ENCODE measurements at regions not wholly inside any gene's neighbourhood (a gene's known extent, or its start where the extent isn't known, plus 50 kb on each side); places are given as distances from the start of the nearest gene placed in this dataset.

GRCh38 chr17:73799781-73800627 is 155.8 kb upstream of the SDK2 start:
- no peak for TF ChIP-seq CTCF (conservative IDR thresholded peaks at IDR 0.05; ENCODE audit: low read depth)
- ChIA-PET POLR2A (ENCODE audit: low non-redundant PET) (no interaction called here), CTCF (no interaction called here)
- peak; percentile 80 for DNase-seq (ENCODE audit: low spot score)
- H3K27ac ChIP-seq, result peak overlapping the region; percentile 94

- H3K27ac ChIP-seq, result peak overlapping the region; percentile 94
- POLR2A ChIA-PET (ENCODE audit: low non-redundant PET), result no interaction called here
- TF ChIP-seq CTCF (conservative IDR thresholded peaks at IDR 0.05; ENCODE audit: low read depth), result no peak
- no peak for DNase-seq (ENCODE audit: low spot score)
- CTCF ChIA-PET, result no interaction called here
Measured at GRCh38 chr17:73800893-73801292, 156.6 kb upstream of the SDK2 start.

DNA sequence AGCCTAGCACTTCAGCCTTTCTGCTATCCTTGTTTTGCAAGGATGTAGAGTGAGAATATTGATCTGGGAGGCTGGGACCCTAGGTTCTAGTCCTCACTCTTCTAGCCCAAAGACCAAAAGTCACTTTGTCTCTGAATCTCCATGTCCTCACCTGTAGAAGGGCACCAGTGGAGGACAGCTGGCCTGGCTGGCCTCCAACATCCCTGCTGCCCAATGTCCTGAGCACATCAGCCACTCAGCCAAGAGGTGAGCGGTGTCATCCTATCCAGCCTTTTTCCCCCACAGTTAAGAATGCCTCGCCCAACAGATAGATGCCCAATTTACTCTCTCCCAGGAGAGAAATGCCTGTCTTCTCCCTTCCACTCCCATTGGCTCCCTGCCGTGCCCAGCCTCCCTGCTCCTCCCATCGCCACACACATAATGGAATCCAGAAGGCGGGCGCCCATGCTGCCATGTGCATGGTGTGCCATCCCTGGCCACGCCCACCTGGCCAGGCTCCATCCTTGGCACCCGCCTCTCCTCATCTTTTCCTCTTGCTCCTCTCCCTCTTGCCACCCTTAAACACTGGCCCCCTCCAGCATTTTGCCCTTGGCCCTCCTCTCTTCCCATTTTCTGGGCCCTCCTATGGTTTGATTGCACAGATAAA is 157.3 kb upstream of the SDK2 start:
- ChIA-PET POLR2A (ENCODE audit: low non-redundant PET) (no interaction called here), CTCF (no interaction called here)
- peak overlapping the region; percentile 94 for H3K27ac ChIP-seq
- no peak for TF ChIP-seq CTCF (conservative IDR thresholded peaks at IDR 0.05; ENCODE audit: low read depth)
- no peak for DNase-seq (ENCODE audit: low spot score)

GRCh38 chr17:73802314-73802713 is 158.1 kb upstream of the SDK2 start:
- H3K27ac ChIP-seq, result no peak overlapping the region
- TF ChIP-seq CTCF (conservative IDR thresholded peaks at IDR 0.05; ENCODE audit: low read depth), result no peak
- CTCF ChIA-PET, result no interaction called here
- POLR2A ChIA-PET (ENCODE audit: low non-redundant PET), result no interaction called here
- DNase-seq (ENCODE audit: low spot score), result no peak

DNA sequence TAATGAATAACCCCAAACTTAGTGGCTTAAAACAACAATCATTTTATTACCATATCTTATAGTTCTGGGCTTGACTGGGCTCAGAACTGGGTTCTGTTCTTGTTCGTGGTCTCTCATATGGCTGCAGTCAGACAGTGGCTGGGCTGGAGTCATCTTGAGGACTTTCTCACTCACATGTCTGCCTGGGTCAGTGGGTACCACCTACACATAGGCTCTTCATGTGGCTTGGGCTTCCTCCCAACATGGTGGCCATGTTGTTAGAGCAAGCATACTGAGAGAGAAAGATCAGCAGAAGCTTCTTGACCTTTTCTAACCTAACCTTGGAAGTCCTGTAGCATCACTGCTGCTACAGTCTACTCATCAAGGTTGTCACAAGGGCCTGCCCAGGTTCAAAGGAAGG is 158.6 kb upstream of the SDK2 start:
- POLR2A ChIA-PET (ENCODE audit: low non-redundant PET), result no interaction called here
- DNase-seq (ENCODE audit: low spot score), result no peak

GRCh38 chr17:73803964-73804435 is 159.8 kb upstream of the SDK2 start:
- ChIA-PET CTCF (interaction anchor here (0.5 kb wide), 1 partner anchor 374 kb away, joined by 3 read pairs; no protein-coding TSS in a partner anchor), POLR2A (ENCODE audit: low non-redundant PET) (no interaction called here)
- no peak for DNase-seq (ENCODE audit: low spot score)
- no peak for TF ChIP-seq CTCF (conservative IDR thresholded peaks at IDR 0.05; ENCODE audit: low read depth)
- H3K27ac ChIP-seq, result no peak overlapping the region

More for the DNA sequence above, 158.6 kb upstream of the SDK2 start:
- H3K27ac ChIP-seq, result no peak overlapping the region
- CTCF ChIA-PET, result no interaction called here
- TF ChIP-seq CTCF (conservative IDR thresholded peaks at IDR 0.05; ENCODE audit: low read depth), result no peak
